A549 (cell line): ENCODE measurements at regions not wholly inside any gene's neighbourhood (a gene's known extent, or its start where the extent isn't known, plus 50 kb on each side); places are given as distances from the start of the nearest gene placed in this dataset.

Experiments used
- ATAC-seq, 2 experiments: fragments of 200-7000 bp in 1 of 2; fragments of >200 bp in 1 of 2; cut with Nextera tagmentation in 1 of 2; cut with Tn5 transposase in 1 of 2; 3 replicates each; pipeline versions ENCODE4 v1.8.0 to v1.9.1; 2018 to 2020; ENCODE audit warnings: mild to moderate bottlenecking in 1 of 2, moderate library complexity in 1 of 2
- CTCF ChIA-PET: fragments of 300-600 bp; sonication (Branson Sonifier 250); formaldehyde crosslinking; extraction: SDS; loops from one replicate; lab custom pipeline; 2021; ENCODE audit warnings: antibody characterized with exemption, inconsistent platforms; lab: Yijun Ruan, JAX
- POLR2A ChIA-PET: fragments of 350-600 bp; formaldehyde crosslinking; extraction: SDS; loops from one replicate; lab custom pipeline; 2021; ENCODE audit warnings: antibody characterized with exemption, inconsistent platforms; lab: Yijun Ruan, JAX
- DNase-seq, 2 experiments: peaks; one replicate each; pipeline versions ENCODE4 v3.0.0 to v3.0.0-alpha.2; 2011 to 2016; ENCODE audit warnings: low read depth in 1 of 2, low spot score in 1 of 2
- FAIRE-seq: peaks from 2 replicates; lab custom pipeline; 2011; peaks lifted over from hg19 to GRCh38; lab: Jason Lieb, UNC
- H3K27ac ChIP-seq, 2 experiments: fragments of >200 bp; sonication (Bioruptor Twin); formaldehyde crosslinking; 3 replicates each; pipeline ENCODE4 v1.5.1; 2016 to 2017
- H3K4me1 ChIP-seq: fragments of >200 bp; sonication (Bioruptor Twin); formaldehyde crosslinking; 3 replicates; pipeline ENCODE4 v1.6.1; 2016
- H3K4me2 ChIP-seq: fragments of >200 bp; sonication (Bioruptor Twin); formaldehyde crosslinking; 3 replicates; pipeline ENCODE4 v1.6.1; 2016
- H3K4me3 ChIP-seq: fragments of >200 bp; sonication (Bioruptor Twin); formaldehyde crosslinking; 3 replicates; pipeline ENCODE4 v1.5.1; 2016
- H3K9me3 ChIP-seq: fragments of >200 bp; sonication (Bioruptor Twin); formaldehyde crosslinking; 3 replicates; pipeline ENCODE4 v1.6.1; 2016
- ATOH8 ChIP-seq: fragments of 250-450 bp; sonication (Bioruptor Pico); IDR thresholded peaks from 2 replicates; pipeline ENCODE4 v1.5.0; 2020; ENCODE audit warnings: low read depth, mild to moderate bottlenecking, moderate library complexity
- BCL3 ChIP-seq: fragments of >200 bp; sonication (Bioruptor Twin); formaldehyde crosslinking; IDR thresholded peaks from 3 replicates; pipeline ENCODE4 v1.6.1; 2016
- BHLHE40 ChIP-seq: IDR thresholded peaks from 2 replicates; pipeline ENCODE4 v1.6.1; 2012; ENCODE audit warnings: low read depth, low read length, inconsistent platforms
- CBX2 ChIP-seq: fragments of 200-600 bp; sonication (generic); IDR thresholded peaks from 2 replicates; pipeline ENCODE4 v1.6.1; 2016; ENCODE audit warnings: low read depth, mild to moderate bottlenecking, borderline replicate concordance
- CHD2 ChIP-seq: fragments of 150-350 bp; IDR thresholded peaks from 2 replicates; pipeline ENCODE4 v1.6.1; 2014; ENCODE audit warnings: low read length; ENCODE audit not compliant: partially characterized antibody
- CHD4 ChIP-seq: fragments of 200-600 bp; sonication (generic); IDR thresholded peaks from 2 replicates; pipeline ENCODE4 v1.6.1; 2016; ENCODE audit warnings: antibody characterized with exemption, mild to moderate bottlenecking, borderline replicate concordance
- EHF ChIP-seq: fragments of 250-450 bp; sonication (Bioruptor Pico); IDR thresholded peaks from 2 replicates; pipeline ENCODE4 v1.5.0; 2020; ENCODE audit warnings: mild to moderate bottlenecking
- EP300 ChIP-seq, 2 experiments: fragments of >200 bp; sonication (Bioruptor Twin); formaldehyde crosslinking; IDR thresholded peaks; 2 replicates in 1 of 2; 3 replicates in 1 of 2; pipeline ENCODE4 v1.6.1; 2016 to 2017
- FOSL2 ChIP-seq, 2 experiments: fragments of 450-650 bp in 1 of 2; fragments of >200 bp in 1 of 2; sonication (Bioruptor Twin) in 1 of 2; formaldehyde crosslinking; IDR thresholded peaks; 2 replicates each; pipeline versions ENCODE4 v1.5.0 to v1.6.1; 2016 to 2020; ENCODE audit warnings: mild to moderate bottlenecking in 1 of 2, moderate library complexity in 1 of 2
- HEYL ChIP-seq: fragments of 250-450 bp; sonication (Bioruptor Pico); IDR thresholded peaks from 2 replicates; pipeline ENCODE4 v1.8.0; 2021; ENCODE audit warnings: mild to moderate bottlenecking, moderate library complexity
- HOXA7 ChIP-seq: fragments of 250-450 bp; sonication (Bioruptor Pico); IDR thresholded peaks from 2 replicates; pipeline ENCODE4 v1.5.0; 2020; ENCODE audit warnings: mild to moderate bottlenecking, moderate library complexity
- KDM1A ChIP-seq: fragments of 200-600 bp; sonication (generic); IDR thresholded peaks from 2 replicates; pipeline ENCODE4 v1.6.1; 2016; ENCODE audit warnings: low read depth, mild to moderate bottlenecking
- RAD21 ChIP-seq, 2 experiments: fragments of >200 bp in 1 of 2; sonication (Bioruptor Twin) in 1 of 2; formaldehyde crosslinking in 1 of 2; IDR thresholded peaks in 1 of 2; conservative IDR thresholded peaks in 1 of 2; 2 replicates in 1 of 2; 3 replicates in 1 of 2; pipeline ENCODE4 v1.6.1; 2012 to 2018; ENCODE audit warnings: inconsistent platforms in 1 of 2
- REST ChIP-seq: fragments of 200-600 bp; sonication (generic); IDR thresholded peaks from 2 replicates; pipeline ENCODE4 v1.6.1; 2016; ENCODE audit warnings: antibody characterized with exemption, mild to moderate bottlenecking, moderate library complexity
- RFX5 ChIP-seq: fragments of 450-650 bp; IDR thresholded peaks from 2 replicates; pipeline ENCODE4 v1.7.1; 2014; ENCODE audit warnings: antibody characterized with exemption, mild to moderate bottlenecking, moderate library complexity
- RNF2 ChIP-seq: fragments of 200-600 bp; sonication (generic); IDR thresholded peaks from 2 replicates; pipeline ENCODE4 v1.6.1; 2016; ENCODE audit warnings: low read depth, mild to moderate bottlenecking, antibody characterized with exemption, moderate library complexity, borderline replicate concordance
- TP53 ChIP-seq: fragments of 250-450 bp; sonication (Bioruptor Pico); IDR thresholded peaks from 2 replicates; pipeline ENCODE4 v1.5.0; 2021; ENCODE audit warnings: mild to moderate bottlenecking, moderate library complexity
- WGBS: methylation state at CpG from one replicate; pipeline ENCODE4 v1.1.6; 2017; ENCODE audit errors: missing lambda C conversion rate; 5-methylcytosine and 5-hydroxymethylcytosine counted together

GRCh38 chr4:181225616-181226261 is 1017.5 kb upstream of the TENM3 start:
- ATAC-seq (no peak), DNase-seq (no peak), FAIRE-seq (no peak)
- no peak for TF ChIP-seq RAD21 (conservative IDR thresholded peaks at IDR 0.05 in 1 of 2, IDR thresholded peaks at IDR 0.05 in 1 of 2)
- CTCF ChIA-PET, result no interaction called here
- H3K9me3 ChIP-seq, result no peaks in the 10 kb centered on the region
- H3K4me2 ChIP-seq, result no peak overlapping the region
- H3K27ac ChIP-seq, result no peak overlapping the region
- H3K4me1 ChIP-seq, result no peaks in the 10 kb centered on the region
- H3K4me3 ChIP-seq, result no peak overlapping the region
- WGBS, result 10% methylated on average over 10 of the region's 10 CpGs
- POLR2A ChIA-PET, result no interaction called here

- ChIA-PET CTCF (no interaction called here), POLR2A (no interaction called here)
- Histone ChIP-seq H3K4me3 (no peak overlapping the region), H3K9me3 (no peaks in the 10 kb centered on the region), H3K27ac (no peak overlapping the region), H3K4me2 (no peak overlapping the region), H3K4me1 (no peaks in the 10 kb centered on the region)
- FAIRE-seq (no peak), ATAC-seq (no peak), DNase-seq (no peak)
- 35% methylated on average over 11 of the region's 13 CpGs for WGBS
- no peak for TF ChIP-seq REST
- no peak for TF ChIP-seq ATOH8
- no peak for TF ChIP-seq BHLHE40
- TF ChIP-seq HOXA7 (CRISPR knock-in tag), result no peak
- TF ChIP-seq RFX5, result no peak
- no peak for TF ChIP-seq EHF (CRISPR knock-in tag)
- no peak for TF ChIP-seq TP53 (CRISPR knock-in tag)
- TF ChIP-seq KDM1A, result no peak
- TF ChIP-seq CBX2, result no peak
- no peak for TF ChIP-seq CHD2
- no peak for TF ChIP-seq RNF2
- no peak for TF ChIP-seq BCL3
- TF ChIP-seq CHD4, result no peak
- TF ChIP-seq EP300 (IDR thresholded peaks at IDR 0.05), result no peak
- TF ChIP-seq FOSL2 (IDR thresholded peaks at IDR 0.05), result no peak
- no peak for TF ChIP-seq FOSL2 (CRISPR knock-in tag; IDR thresholded peaks at IDR 0.05)
- TF ChIP-seq HEYL (CRISPR knock-in tag), result no peak
Observed at GRCh38 chr4:181234951-181235680, 1008.1 kb upstream of the TENM3 start.
